NK-92 (cell line): ENCODE measurements at regions not wholly inside any gene's neighbourhood (a gene's known extent, or its start where the extent isn't known, plus 50 kb on each side); places are given as distances from the start of the nearest gene placed in this dataset.
"Not testable (repeated sequence)": the region's sequence is repeated elsewhere in the genome, so short reads cannot be mapped to it uniquely, and the experiment has no call there.

Experiments
- DNase-seq: peaks from one replicate; lab custom pipeline; 2025; ENCODE audit not compliant: unreplicated experiment; lab: John Stamatoyannopoulos, UW

DNA sequence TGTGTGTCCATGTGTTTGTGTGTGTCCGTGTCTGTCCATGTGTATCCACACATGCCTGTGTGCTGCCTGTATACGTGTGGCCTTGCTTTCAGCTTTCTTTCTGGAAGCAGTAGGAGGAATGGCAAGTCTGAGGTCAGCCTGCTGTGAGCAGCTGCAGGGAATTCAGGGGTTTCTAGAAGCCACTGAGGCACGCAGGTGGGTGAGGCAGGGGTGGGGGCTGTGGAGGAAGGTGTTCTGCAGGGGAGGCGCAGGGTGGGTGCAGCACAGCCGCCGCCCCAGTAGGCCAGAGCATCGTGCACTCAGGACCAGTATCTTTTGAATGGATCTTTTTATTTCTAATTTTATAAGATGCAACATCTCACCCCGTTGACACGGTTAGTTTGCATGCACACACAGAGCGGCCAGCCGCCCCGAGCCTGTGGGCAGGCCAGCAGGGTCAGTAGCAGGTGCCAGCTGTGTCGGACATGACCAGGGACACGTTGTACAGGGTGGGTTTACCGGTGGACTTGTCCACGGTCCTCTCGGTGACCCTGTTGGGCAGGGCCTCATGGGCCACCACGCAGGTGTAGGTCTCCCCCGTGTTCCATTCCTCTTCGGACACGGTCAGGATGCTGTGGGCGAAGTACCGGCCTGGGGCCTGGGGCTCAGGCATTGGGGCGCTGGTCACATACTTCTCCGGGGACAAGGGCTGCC is 327.7 kb downstream of the TMEM121 start:
- DNase-seq: no peak

DNA sequence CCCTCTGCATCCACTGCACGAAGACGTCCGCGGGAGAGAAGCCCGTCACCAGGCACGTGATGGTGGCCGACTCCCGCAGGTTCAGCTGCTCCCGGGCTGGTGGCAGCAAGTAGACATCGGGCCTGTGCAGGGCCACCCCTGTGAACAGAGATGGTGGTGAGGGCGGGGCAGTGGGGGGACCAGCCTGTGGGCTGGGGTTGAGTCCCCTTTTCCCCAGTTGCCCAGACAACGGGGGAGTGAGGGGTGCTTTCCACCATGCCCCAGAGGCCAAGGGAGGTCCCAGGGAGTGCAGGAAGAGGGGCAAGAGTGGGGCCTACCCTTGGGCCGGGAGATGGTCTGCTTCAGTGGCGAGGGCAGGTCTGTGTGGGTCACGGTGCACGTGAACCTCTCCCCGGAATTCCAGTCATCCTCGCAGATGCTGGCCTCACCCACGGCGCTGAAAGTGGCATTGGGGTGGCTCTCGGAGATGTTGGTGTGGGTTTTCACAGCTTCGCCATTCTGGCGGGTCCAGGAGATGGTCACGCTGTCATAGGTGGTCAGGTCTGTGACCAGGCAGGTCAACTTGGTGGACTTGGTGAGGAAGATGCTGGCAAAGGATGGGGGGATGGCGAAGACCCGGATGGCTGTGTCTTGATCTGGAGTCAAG is 328.3 kb downstream of the TMEM121 start:
- no peak for DNase-seq

DNA sequence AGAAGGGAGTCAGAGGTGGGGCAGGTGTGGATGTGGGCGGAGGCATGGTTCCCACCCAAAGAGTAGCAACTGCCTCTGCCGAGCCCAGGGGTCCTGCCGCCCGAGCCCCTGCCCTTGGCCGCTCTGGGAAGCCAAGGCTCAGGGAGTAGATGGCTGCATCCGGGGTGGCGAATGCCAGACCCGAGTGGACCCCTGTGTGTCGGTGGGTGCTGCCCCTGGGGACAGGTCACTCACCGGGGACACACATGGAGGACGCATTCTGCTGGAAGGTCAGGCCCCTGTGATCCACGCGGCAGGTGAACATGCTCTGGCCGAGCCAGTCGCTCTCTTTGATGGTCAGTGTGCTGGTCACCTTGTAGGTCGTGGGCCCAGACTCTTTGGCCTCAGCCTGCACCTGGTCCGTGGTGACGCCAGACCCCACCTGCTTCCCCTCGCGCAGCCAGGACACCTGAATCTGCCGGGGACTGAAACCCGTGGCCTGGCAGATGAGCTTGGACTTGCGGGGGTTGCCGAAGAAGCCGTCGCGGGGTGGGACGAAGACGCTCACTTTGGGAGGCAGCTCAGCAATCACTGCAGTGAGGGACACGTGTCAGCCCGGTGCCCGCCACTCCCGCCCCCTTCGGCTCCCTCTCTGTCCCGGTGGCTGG is 329.0 kb downstream of the TMEM121 start:
- no peak for DNase-seq

DNA sequence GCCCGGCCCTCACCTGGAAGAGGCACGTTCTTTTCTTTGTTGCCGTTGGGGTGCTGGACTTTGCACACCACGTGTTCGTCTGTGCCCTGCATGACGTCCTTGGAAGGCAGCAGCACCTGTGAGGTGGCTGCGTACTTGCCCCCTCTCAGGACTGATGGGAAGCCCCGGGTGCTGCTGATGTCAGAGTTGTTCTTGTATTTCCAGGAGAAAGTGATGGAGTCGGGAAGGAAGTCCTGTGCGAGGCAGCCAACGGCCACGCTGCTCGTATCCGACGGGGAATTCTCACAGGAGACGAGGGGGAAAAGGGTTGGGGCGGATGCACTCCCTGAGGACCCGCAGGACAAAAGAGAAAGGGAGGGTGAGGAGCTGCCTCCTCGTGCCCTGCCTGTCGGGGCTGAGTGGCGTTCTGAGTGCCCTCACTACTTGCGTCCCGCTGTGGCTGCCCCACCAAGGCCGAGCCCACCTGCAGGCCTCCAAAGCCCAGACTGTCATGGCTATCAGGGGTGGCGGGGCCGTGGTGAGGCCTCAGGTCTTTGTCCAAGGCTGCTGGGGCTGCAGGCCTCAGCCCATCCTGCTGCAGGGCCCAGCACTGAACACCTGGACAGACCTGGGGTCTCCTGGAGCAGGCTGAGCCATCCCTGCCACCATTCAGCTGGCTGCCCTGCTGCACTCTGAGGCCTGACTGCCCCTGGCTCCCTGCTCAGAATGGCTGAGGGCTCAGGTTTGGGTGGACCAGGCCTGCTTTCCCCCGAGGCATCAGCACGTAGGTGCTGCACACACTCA is 329.7 kb downstream of the TMEM121 start:
- no peak for DNase-seq

DNA sequence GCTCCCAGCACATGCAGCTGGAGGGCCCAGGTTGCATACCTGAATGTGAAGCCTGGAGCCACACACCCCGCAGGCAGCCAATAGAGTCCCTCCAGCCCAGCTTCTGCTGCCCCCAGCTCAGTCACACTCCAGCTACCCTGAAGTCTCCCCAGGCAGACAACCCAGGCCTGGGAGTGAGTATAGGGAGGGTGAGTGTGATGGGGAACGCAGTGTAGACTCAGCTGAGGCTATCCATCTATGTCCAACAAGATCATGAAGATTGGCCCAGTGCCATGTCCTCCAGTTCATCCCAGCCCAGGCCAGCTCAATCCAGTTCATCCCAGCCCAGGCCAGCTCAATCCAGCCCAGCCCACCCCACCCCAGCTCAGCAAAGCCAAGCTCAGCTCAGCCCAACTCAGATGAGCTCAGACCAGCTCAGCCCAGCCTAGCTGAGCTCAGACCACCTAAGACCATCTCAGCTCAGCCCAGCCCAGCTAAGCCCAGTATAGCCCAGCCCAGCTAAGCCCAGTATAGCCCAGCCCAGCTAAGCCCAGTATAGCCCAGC is 330.4 kb downstream of the TMEM121 start:
- DNase-seq: no peak

DNA sequence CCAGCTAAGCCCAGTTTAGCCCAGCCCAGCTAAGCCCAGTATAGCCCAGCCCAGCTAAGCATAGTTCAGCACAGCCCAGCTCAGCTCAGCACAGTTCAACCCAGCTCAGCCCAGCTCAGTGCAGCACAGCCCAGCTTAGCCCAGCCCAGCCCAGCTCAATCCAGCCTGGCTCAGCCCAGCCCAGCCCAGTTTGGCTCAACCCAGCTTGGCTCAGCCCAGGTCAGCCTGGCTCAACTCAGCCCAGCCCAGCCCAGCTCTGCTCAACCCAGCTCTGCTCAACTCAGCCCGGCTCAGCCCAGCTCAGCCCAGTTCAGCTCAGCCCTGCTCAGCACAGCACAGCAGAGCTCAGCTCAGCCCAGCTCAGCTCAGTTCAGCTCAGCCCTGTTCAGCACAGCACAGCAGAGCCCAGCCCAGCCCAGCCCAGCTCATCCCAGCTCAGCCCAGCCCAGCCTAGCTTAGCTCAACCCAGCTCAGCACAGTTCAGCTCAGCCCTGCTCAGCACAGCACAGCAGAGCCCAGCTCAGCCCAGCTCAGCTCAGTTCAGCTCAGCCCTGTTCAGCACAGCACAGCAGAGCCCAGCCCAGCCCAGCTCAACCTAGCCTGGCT is 330.9 kb downstream of the TMEM121 start:
- DNase-seq: no peak

DNA sequence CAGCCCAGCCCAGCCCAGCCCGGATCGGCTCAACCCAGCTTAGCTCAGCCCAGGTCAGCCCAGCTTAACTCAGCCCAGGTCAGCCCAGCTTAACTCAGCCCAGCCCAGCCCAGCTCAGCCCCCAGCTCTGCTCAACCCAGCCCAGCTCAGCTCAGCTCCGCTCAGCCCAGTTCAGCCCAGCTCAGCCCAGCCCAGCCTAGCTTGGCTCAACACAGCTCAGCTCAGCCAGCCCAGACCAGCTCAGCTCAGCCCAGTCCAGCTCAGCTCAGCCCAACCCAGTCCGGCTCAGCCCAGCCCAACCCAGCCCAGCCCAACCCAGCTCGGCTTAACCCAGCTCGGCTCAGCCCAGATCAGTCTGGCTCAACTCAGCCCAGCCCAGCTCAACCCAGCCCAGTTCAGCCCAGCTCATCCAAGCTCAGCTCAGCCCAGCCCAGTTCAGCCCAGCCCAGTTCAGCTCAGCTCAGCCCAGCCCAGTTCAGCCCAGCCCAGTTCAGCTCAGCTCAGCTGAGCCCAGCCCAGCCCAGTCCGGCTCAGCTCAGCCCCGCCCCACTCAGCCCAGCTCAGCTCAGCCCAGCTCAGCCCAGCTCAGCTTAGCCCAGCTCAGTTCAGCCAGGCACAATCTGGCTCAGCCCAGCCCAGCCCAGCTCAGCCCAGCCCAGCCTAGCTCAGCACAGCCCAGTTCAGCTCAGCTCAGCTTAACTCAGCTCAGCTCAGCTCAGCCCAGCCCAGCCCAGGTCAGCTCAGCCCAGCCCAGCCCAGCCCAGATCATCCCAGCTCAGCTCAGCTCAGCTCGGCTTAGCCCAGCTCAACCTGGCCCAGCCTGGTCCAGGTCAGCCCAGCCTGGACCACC is 331.7 kb downstream of the TMEM121 start:
- no peak for DNase-seq

DNA sequence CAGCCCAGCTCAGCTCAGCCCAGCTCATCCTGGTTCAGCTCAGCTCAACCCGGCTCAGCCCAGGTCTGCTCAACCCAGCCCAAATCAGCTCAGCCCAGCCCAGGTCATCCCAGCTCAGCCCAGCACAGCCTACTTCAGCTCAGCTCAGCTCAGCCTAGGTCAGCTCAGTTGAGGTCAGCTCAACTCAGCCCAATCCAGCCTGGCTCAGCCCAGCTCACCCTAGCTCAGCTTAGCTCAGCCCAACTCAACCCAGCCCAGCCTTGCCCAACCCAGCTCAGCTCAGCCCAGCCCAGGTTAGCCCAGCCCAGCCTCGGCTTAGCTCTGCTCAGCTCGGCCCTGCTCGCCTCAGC is 332.3 kb downstream of the TMEM121 start:
- DNase-seq: no peak

DNA sequence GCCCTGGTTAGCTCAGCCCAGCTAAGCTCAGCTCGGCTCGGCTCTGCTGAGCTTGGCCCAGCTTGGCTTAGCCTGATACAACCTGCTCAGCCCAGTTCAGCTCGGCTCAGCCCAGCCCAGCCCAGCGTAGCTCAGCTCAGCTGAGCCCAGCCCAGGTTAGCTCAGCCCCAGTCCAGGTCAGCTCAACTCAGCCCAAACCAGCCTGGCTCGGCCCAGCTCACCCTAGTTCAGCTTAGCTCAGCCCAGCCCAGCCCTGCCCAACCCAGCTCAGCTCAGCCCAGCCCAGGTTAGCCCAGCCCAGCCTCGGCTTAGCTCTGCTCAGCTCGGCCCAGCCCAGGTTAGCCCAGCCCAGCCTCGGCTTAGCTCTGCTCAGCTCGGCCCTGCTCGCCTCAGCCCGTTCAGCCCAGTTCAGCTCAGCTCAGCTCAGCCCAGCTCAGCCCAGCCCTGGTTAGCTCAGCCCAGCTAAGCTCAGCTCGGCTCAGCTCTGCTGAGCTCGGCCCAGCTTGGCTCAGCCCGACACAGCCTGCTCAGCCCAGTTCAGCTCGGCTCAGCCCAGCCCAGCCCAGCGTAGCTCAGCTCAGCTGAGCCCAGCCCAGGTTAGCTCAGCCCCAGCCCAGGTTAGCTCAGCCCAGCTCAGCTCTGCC is 332.8 kb downstream of the TMEM121 start:
- DNase-seq: not testable (repeated sequence)

DNA sequence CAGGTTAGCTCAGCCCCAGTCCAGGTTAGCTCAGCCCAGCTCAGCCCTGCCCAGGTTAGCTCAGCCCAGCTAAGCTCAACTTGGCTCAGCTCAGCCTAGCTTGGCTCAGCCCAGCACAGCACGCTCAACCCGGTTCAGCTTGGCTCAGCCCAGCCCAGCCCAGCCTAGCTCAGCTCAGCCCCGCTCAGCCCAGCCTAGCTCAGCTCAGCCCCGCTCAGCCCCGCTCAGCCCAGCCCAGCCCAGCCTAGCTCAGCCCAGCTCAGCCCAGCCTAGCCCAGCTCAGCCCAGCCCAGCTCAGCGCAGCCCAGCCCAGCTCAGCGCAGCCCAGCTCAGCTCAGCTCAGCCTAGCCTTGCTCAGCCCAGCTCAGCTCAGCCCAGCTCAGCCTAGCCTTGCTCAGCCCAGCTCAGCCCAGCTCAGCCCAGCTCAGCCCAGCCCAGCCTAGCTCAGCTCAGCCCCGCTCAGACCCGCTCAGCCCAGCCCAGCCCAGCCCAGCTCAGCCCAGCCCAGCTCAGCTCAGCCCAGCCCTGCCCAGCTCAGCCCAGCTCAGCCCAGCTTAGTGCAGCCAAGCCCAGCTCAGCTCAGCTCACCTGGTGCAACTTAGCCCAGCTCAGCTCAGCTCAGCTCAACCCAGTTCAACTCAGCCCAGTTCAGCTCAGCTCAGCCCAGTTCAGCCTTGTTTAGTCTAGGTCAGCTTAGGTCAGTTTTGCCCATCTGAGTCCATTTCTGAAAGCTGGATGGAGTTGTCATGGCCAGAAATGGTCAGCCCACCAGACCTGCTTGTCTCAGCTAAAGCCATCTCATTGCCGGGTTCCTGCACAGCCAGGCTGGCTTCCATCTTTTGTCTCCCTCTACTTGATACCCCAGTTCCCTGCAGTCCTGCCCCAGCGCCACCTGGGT is 333.6 kb downstream of the TMEM121 start:
- DNase-seq: no peak

DNA sequence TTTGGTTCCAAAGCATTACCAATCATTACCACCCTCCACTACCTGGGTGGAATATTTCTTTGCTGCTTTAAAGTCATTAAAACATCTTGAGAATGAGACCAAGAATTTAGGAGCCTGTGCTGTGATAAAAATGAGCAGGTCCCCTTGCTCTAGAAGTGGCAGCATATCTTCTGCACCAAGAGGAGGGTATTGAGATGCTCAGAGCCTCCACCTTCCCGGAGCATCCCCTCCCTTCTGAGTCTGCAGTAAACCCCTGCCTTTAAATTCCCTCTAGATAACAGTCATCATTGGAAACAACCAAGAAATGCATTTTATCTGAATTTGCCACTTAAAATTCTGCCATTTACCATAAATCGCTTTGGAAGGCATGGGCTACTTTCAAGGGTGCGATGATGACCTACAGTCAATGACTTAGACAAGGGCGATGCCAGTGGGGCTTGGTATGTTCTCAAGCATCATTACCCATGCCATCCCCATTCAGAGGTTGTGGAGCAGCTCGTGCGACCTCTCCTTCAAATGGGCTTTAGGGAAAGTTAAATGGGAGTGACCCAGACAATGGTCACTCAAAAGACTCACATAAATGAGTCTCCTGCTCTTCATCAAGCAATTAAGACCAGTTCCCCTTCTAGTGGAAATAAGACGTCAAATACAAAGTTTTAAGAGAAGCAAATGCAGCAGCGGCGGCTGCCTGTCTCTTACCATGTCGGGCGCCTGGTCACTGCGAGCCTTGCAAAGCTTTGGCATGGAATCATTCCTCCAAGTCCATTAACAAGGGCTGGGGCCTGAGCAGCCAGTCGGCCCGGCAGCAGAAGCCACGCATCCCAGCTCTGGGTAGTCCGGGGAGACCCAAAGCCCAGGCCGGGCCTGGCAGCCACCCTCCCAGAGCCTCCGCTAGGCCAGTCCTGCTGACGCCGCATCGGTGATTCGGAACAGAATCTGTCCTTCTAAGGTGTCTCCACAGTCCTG is 334.5 kb downstream of the TMEM121 start:
- DNase-seq: no peak

DNA sequence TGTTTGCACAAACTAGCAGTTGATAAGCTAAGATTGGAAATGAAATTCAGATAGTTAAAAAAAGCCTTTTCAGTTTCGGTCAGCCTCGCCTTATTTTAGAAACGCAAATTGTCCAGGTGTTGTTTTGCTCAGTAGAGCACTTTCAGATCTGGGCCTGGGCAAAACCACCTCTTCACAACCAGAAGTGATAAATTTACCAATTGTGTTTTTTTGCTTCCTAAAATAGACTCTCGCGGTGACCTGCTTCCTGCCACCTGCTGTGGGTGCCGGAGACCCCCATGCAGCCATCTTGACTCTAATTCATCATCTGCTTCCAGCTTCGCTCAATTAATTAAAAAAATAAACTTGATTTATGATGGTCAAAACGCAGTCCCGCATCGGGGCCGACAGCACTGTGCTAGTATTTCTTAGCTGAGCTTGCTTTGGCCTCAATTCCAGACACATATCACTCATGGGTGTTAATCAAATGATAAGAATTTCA is 335.6 kb downstream of the TMEM121 start:
- no peak for DNase-seq

DNA sequence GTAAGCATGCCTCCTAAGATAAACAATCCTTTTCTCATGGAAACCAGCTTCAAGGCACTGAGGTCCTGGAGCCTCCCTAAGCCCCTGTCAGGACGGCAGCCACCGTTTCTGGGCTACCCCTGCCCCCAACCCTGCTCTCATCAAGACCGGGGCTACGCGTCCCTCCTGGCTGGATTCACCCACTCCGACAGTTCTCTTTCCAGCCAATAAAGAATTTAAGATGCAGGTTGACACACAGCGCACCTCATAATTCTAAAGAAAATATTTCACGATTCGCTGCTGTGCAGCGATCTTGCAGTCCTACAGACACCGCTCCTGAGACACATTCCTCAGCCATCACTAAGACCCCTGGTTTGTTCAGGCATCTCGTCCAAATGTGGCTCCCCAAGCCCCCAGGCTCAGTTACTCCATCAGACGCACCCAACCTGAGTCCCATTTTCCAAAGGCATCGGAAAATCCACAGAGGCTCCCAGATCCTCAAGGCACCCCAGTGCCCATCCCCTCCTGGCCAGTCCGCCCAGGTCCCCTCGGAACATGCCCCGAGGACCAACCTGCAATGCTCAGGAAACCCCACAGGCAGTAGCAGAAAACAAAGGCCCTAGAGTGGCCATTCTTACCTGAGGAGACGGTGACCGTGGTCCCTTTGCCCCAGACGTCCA is 336.3 kb downstream of the TMEM121 start:
- DNase-seq: no peak

DNA sequence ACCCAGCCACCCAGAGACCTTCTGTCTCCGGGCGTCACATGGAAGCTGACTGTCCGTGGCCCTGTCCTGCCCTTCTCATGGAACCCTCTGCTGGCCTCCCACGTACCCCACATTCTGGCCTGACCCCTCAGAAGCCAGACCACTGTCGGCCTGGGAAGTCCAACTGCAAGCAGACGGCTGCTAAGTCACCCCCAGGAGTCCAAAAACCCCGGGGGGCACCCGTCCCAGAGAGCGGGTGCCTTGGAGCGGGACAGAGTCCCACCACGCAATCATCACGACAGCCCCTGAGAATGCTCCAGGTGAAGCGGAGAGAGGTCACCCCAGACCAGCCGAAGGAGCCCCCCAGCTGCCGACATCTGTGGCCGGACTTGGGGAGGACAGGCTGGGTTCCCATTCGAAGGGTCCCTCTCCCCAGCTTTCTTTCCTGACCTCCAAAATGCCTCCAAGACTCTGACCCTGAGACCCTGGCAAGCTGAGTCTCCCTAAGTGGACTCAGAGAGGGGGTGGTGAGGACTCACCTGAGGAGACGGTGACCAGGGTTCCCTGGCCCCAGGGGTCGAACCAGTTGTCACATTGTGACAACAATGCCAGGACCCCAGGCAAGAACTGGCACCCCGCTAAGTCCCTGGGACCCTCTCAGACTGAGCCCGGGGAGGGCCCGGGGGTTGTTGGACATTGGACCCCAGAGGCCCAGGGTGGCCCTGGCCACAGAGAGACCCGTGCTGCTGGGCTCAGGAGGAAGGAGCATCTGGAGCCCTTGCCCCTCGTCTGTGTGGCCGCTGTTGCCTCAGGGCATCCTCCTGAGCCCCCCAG is 337.1 kb downstream of the TMEM121 start:
- no peak for DNase-seq

DNA sequence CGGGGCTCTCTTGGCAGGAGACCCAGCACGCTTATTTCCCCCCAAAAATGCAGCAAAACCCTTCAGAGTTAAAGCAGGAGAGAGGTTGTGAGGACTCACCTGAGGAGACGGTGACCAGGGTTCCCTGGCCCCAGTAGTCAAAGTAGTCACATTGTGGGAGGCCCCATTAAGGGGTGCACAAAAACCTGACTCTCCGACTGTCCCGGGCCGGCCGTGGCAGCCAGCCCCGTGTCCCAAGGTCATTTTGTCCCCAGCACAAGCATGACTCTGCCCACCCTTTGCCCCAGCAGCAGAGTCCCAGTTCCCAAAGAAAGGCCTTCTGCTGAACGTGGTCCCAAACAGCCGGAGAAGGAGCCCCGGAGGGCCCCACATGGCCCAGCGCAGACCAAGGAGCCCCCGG is 337.7 kb downstream of the TMEM121 start:
- DNase-seq: no peak

DNA sequence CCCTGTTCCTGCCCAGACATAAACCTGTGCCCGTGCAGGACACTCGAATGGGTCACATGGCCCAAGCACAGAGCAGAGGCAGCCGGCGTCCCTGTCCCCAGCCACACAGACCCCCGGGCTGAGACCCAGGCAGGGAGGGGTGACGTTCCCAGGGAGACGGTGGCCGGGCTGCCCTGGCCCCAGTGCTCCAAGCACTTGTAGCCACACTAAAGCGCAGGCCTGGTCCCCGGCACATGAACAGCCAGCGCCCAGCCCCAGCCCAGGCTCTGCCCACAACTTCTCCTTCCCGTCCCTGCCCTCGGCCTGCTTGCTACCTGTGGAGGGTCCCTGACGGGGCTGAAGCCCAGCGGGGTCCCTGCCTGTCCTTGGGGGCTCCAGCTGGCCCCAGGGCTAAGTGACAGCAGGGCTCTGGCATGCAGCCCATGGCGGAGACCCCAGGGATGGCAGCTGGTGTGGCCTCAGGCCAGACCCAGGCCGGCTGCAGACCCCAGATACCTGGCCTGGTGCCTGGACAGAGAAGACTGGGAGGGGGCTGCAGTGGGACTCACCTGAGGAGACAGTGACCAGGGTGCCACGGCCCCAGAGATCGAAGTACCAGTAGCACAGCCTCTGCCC is 338.4 kb downstream of the TMEM121 start:
- no peak for DNase-seq
